ENCODE measurements at regions not wholly inside any gene's neighbourhood (a gene's known extent, or its start where the extent isn't known, plus 50 kb on each side); places are given as distances from the start of the nearest gene placed in this dataset.
"Not testable (repeated sequence)": the region's sequence is repeated elsewhere in the genome, so short reads cannot be mapped to it uniquely, and the experiment has no call there.

GRCh38 chr9:6160579-6160978 is 55.0 kb upstream of the IL33 start:
- DNase-seq (ENCODE audit: low read depth in 2 of 3, low spot score in 2 of 3), result no peak

DNA sequence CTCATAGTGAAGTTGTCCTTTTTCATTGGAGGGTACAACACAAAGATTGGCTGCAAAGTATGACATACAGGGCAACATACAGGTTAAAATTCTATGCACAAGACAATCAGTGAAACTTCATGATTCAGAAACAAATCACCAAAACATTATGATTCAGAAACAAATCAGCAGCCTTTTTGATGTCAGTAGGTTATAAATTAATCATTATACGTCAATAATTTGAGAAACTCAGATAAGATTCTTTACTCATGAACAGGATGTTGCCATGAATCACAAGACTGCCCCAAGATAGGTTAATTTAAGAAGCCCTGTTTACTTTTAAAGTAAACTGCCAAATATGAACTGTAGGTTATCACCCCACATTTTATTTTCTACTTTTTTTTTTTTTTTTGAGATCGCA is 62.2 kb upstream of the IL33 start:
- DNase-seq (ENCODE audit: low read depth in 2 of 3, low spot score in 2 of 3), result no peak

GRCh38 chr9:6152788-6153187 is 62.8 kb upstream of the IL33 start:
- DNase-seq (ENCODE audit: low read depth in 2 of 3, low spot score in 2 of 3), result no peak

GRCh38 chr9:6150483-6150882 is 65.1 kb upstream of the IL33 start:
- DNase-seq (ENCODE audit: low read depth in 2 of 3, low spot score in 2 of 3), result no peak

- no peak for DNase-seq (ENCODE audit: low read depth in 2 of 3, low spot score in 2 of 3)
Measured at GRCh38 chr9:6149315-6149714, 66.3 kb upstream of the IL33 start.

- no peak for DNase-seq (ENCODE audit: low read depth in 2 of 3, low spot score in 2 of 3)
Measured at GRCh38 chr9:6147846-6148245, 67.8 kb upstream of the IL33 start.

GRCh38 chr9:6144947-6145346 is 70.7 kb upstream of the IL33 start:
- DNase-seq (ENCODE audit: low read depth in 2 of 3, low spot score in 2 of 3), result no peak

- no peak for DNase-seq (ENCODE audit: low read depth in 2 of 3, low spot score in 2 of 3)
Measured at GRCh38 chr9:6142799-6143454, 72.7 kb upstream of the IL33 start.

- not testable (repeated sequence) for DNase-seq (ENCODE audit: low read depth in 2 of 3, low spot score in 2 of 3)
Measured at GRCh38 chr9:6135780-6136179, 79.8 kb upstream of the IL33 start.

DNA sequence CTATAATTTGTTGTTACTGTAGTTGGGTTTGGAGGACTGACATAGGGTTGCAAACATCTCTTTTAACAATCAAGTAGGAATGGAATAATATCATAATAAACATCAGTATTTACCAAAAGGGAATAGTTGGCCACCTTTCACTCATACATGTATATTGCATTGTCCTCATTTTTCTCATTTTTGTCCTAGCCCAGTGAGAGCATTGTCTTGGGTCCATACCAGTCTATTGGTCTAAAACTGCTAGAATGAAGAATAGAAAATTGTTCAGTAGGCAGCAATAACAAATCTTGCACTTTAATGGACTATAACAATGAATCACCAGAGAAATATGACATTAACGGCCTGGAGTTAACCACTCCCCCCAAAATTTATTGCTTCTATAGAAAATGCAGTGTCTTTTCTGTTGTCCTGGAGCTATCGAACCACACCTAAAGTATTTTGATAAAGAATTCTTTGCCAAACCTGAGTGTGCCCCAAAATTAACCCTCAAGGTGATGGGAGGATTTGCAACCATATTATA is 80.9 kb upstream of the IL33 start:
- no peak for DNase-seq (ENCODE audit: low read depth in 2 of 3, low spot score in 2 of 3)

DNA sequence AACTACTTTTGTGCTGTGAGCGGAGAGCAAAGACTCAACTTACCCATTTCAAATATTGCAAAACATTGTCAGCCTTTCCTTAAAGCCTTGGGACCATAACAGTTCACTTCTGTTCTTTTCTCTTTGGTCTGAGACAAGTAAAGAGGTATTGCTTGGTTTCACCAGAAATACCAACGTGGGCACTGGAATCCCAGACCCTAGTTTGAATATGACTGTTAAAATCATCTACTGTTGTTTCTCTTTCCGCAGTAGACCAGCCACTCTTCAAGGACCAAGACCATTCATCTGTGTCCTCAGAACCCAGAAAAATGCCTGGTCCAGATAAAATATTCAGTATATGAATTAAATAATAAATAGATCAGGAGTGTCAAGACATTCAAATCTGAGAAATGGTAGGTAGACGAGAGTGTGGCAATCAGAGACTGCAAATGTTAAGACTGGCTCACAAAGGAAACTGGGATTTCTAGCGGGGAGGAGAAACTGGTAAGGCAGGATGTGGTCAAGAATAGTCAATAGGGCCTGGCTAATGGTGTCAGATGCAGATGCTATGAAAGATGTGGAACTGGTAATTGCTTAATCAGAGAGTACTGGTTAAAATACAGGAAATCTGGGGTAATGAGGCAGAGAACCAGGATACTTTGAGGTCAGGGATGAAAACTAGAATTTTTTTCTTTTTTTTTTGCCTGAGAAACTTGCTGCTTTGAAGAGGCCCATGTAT is 82.1 kb upstream of the IL33 start:
- no peak for DNase-seq (ENCODE audit: low read depth in 2 of 3, low spot score in 2 of 3)

GRCh38 chr9:6132650-6133049 is 83.0 kb upstream of the IL33 start:
- DNase-seq (ENCODE audit: low read depth in 2 of 3, low spot score in 2 of 3), result no peak

- DNase-seq (ENCODE audit: low read depth in 2 of 3, low spot score in 2 of 3), result no peak
Measured at GRCh38 chr9:6128030-6128429, 87.6 kb upstream of the IL33 start.

- DNase-seq (ENCODE audit: low read depth in 2 of 3, low spot score in 2 of 3), result no peak
Measured at GRCh38 chr9:6126377-6126776, 89.2 kb upstream of the IL33 start.

DNA sequence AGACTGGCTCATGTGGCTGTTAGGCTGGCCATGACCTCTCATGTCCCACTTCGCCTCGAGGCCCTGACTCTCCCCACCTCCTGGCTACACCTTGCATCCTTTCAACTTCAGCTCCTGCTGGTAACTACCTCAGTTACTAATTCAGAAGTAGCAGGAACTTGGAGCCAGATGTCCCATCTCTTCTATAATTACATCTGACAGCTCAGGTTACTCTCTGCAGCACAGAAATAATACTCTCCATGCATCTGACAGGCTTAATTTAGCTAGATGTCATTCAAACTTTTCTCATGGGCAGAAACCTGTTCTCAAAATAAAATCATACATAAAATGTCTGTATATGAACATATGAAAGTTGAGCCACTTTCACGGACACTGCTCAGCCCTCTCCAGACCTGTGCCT is 92.2 kb upstream of the IL33 start:
- DNase-seq (ENCODE audit: low read depth in 2 of 3, low spot score in 2 of 3), result no peak

- no peak for DNase-seq (ENCODE audit: low read depth in 2 of 3, low spot score in 2 of 3)
Measured at GRCh38 chr9:6121707-6122106, 93.9 kb upstream of the IL33 start.

DNA sequence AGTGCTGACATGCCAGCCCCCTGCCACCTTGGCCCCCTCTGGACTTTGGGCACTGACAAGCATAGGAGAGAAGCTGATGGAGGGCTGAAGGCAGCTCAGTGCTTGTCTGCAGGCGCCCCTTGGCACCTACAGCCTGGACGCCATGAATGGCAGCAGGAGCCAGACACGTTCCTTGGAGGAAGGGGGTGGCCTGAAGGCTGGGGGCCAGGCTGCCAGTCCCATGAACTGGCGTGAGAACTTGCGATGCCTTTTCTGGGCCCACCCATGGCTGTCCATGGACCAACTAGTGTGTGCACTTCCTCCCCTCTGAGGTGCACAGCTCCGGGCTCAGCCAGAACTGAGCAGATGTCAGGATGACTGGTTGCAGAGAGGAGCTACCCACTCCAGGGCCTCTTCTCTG is 99.0 kb upstream of the RANBP6 start:
- DNase-seq (ENCODE audit: low read depth in 2 of 3, low spot score in 2 of 3), result no peak

- DNase-seq (ENCODE audit: low read depth in 2 of 3, low spot score in 2 of 3), result no peak
Measured at GRCh38 chr9:6113819-6114218, 98.4 kb upstream of the RANBP6 start.

GRCh38 chr9:6113312-6113711 is 97.9 kb upstream of the RANBP6 start:
- DNase-seq (ENCODE audit: low read depth in 2 of 3, low spot score in 2 of 3), result no peak

DNA sequence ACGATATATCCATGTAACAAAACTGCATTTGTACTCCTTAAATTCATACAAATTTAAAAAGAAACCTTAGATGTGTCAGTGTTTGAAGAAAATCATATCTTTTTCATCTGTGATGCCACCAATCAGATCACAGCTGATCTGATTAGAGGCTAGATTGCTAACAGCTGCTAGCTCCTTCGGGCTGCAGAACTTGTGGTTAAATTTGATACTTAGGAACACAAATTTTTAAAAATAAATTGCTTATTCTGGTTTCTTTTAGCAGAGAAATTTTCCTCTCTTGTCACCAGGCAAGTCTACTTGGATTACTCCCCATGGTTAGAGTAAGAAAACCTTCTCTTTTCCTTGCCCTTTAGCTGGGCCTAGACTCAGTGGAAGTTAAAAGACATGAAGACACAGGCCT is 94.6 kb upstream of the RANBP6 start:
- DNase-seq (ENCODE audit: low read depth in 2 of 3, low spot score in 2 of 3), result no peak

DNA sequence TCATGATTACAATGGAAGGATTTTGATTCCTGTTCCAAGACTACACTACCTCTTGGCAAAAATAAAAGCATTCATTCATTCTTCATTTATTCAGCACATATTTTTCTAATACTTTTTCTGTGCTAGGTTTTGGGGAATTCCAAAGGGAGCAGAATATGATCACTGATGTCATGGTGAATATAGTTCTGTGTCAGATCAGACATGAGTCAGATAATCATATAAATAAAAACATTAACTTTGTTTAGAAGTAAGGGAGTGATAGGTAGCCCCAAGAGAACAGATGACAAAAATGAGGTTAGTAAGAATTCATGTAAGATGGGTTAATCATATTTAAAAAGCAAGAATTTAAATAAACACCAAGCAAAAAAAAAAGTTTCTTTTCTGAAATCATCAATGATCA is 94.1 kb upstream of the RANBP6 start:
- no peak for DNase-seq (ENCODE audit: low read depth in 2 of 3, low spot score in 2 of 3)

DNA sequence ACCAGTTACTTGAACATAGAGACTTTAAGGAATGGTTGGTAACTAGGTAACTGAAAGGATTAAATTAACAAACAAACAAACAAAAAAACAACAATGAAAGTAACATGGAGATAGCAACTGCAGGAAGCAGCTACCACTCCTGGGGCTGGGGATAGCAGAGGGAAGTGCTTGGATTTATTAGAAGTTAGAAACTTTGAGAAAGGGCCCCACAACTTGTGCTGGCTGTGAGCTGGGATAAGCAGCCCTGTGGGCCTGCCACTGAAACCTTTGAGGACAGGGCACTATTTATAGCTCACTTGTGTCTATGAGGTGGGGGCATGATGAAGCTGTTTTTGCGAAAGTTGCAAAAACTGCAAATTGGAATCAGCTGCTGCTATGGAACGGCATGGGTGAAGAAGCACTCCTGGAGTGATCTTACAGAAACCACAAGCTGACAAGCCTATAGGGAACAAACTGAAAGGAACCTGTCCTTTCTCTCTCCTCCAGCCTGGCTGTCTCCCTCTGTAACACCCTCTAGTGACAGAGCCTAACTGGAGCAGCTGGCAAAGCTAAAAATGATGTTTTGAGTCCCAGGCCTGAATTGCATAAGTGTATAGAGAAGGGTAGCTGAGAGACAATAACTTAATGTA is 91.4 kb upstream of the RANBP6 start:
- no peak for DNase-seq (ENCODE audit: low read depth in 2 of 3, low spot score in 2 of 3)
